ENCODE measurements at regions not wholly inside any gene's neighbourhood (a gene's known extent, or its start where the extent isn't known, plus 50 kb on each side); places are given as distances from the start of the nearest gene placed in this dataset.

GRCh38 chr5:106874531-106874930 is 796.2 kb downstream of the EFNA5 start:
- TF ChIP-seq CTCF (conservative IDR thresholded peaks at IDR 0.05; ENCODE audit: low read depth, low read length) (no peak), EZH2 (IDR thresholded peaks at IDR 0.05; ENCODE audit: borderline replicate concordance, low read depth, low read length, poor library complexity, severe bottlenecking) (no peak)

Data from A673 (cell line).